ENCODE measurements at regions not wholly inside any gene's neighbourhood (a gene's known extent, or its start where the extent isn't known, plus 50 kb on each side); places are given as distances from the start of the nearest gene placed in this dataset.

GRCh38 chr6:165845493-165845892 is 182.5 kb upstream of the PDE10A start:
- no peak for DNase-seq (ENCODE audit: low read depth)
- H3K4me3 ChIP-seq (ENCODE audit: control insufficient read depth, low read depth, low read length): no peak overlapping the region
- TF ChIP-seq CTCF (IDR thresholded peaks at IDR 0.05; ENCODE audit: control insufficient read depth, insufficient read depth, low read depth, low read length, missing control alignments): no peak

- DNase-seq (ENCODE audit: low read depth): no peak
- TF ChIP-seq CTCF (IDR thresholded peaks at IDR 0.05; ENCODE audit: control insufficient read depth, insufficient read depth, low read depth, low read length, missing control alignments): no peak
- no peak overlapping the region for H3K4me3 ChIP-seq (ENCODE audit: control insufficient read depth, low read depth, low read length)
These were observed 181.8 kb upstream of the PDE10A start for GRCh38 chr6:165844801-165845364.

GRCh38 chr6:165844232-165844631 is 181.2 kb upstream of the PDE10A start:
- H3K4me3 ChIP-seq (ENCODE audit: control insufficient read depth, low read depth, low read length): no peak overlapping the region
- TF ChIP-seq CTCF (IDR thresholded peaks at IDR 0.05; ENCODE audit: control insufficient read depth, insufficient read depth, low read depth, low read length, missing control alignments): no peak
- no peak for DNase-seq (ENCODE audit: low read depth)

GRCh38 chr6:165843568-165844113 is 180.6 kb upstream of the PDE10A start:
- DNase-seq (ENCODE audit: low read depth): no peak
- TF ChIP-seq CTCF (IDR thresholded peaks at IDR 0.05; ENCODE audit: control insufficient read depth, insufficient read depth, low read depth, low read length, missing control alignments): no peak
- H3K4me3 ChIP-seq (ENCODE audit: control insufficient read depth, low read depth, low read length): no peak overlapping the region

- H3K4me3 ChIP-seq (ENCODE audit: control insufficient read depth, low read depth, low read length): no peak overlapping the region
- DNase-seq (ENCODE audit: low read depth): no peak
- no peak for TF ChIP-seq CTCF (IDR thresholded peaks at IDR 0.05; ENCODE audit: control insufficient read depth, insufficient read depth, low read depth, low read length, missing control alignments)
These were observed 180.1 kb upstream of the PDE10A start for GRCh38 chr6:165843121-165843520.

GRCh38 chr6:165842281-165842936 is 179.4 kb upstream of the PDE10A start:
- H3K4me3 ChIP-seq (ENCODE audit: control insufficient read depth, low read depth, low read length): no peak overlapping the region
- TF ChIP-seq CTCF (IDR thresholded peaks at IDR 0.05; ENCODE audit: control insufficient read depth, insufficient read depth, low read depth, low read length, missing control alignments): no peak
- no peak for DNase-seq (ENCODE audit: low read depth)

Data from AG09309 (cell line).